Motor neuron (in vitro differentiated cells): ENCODE measurements at regions not wholly inside any gene's neighbourhood (a gene's known extent, or its start where the extent isn't known, plus 50 kb on each side); places are given as distances from the start of the nearest gene placed in this dataset.

Experiments
- ATAC-seq, 8 experiments: fragments of 200-7000 bp; cut with Tn5 transposase; replicated peaks in 6 of 8; 2 replicates each; pipeline ENCODE4 v1.8.0; 2021; ENCODE audit warnings: mild to moderate bottlenecking in 8 of 8, moderate library complexity in 8 of 8
- H3K27ac ChIP-seq, 2 donors: fragments of 250-450 bp; sonication (Bioruptor Pico); 2 replicates each; pipeline ENCODE4 v1.9.0; 2021; ENCODE audit warnings: antibody characterized with exemption in 2 of 2, mild to moderate bottlenecking in 2 of 2, moderate library complexity in 1 of 2
- H3K4me1 ChIP-seq, 2 donors: fragments of 250-450 bp; sonication (Bioruptor Pico); replicated peaks in 1 of 2; 2 replicates each; pipeline ENCODE4 v1.6.1; 2021; ENCODE audit warnings: antibody characterized with exemption in 2 of 2, mild to moderate bottlenecking in 2 of 2, moderate library complexity in 1 of 2
- H3K4me3 ChIP-seq, 5 donors: fragments of 250-450 bp; sonication (Bioruptor Pico); 2 replicates each; pipeline ENCODE4 v1.9.0; 2021; ENCODE audit warnings: antibody characterized with exemption in 5 of 5, mild to moderate bottlenecking in 5 of 5, moderate library complexity in 4 of 5
- WGBS, 10 experiments: fragments of 450-650 bp; shearing (Covaris generic); methylation state at CpG; one replicate each; pipeline ENCODE4 v1.0.0; 2022; 5-methylcytosine and 5-hydroxymethylcytosine counted together
- in situ Hi-C, 9 experiments: fragments of 400-800 bp; cut with MboI; loops; one replicate each; pipeline ENCODE4 v1.15.0; 2021; ENCODE audit warnings: low sequenced_read_pairs in 9 of 9, low pct_unique_long_range_greater_than_20kb in 2 of 9; ENCODE audit not compliant: unreplicated experiment in 9 of 9

- Histone ChIP-seq H3K4me1 (no peaks in the 10 kb centered on the region), H3K27ac (no peak overlapping the region), H3K4me3 (no peak overlapping the region)
- peak in 4 of 8 experiments; percentile 25 to 39 (median 37) for ATAC-seq
- in situ Hi-C loops, result no loop called here
- WGBS, 10 experiments, result 24 to 100% (median 75%) methylated on average over 1 to 4 of the region's 4 CpGs; no CpG with 5 or more reads in 2 of the 10 experiments
Observed at GRCh38 chr14:26730929-26731618, 133.2 kb upstream of the NOVA1 start.

GRCh38 chr14:26735811-26736210, 138.0 kb upstream of the NOVA1 start:
- WGBS, 10 experiments, result 20 to 100% (median 55%) methylated on average over 1 to 2 of the region's 2 CpGs; no CpG with 5 or more reads in 1 of the 10 experiments
- H3K4me1 ChIP-seq, result no peaks in the 10 kb centered on the region
- no peak overlapping the region for H3K27ac ChIP-seq
- no peak for ATAC-seq
- in situ Hi-C loops, result no loop called here
- H3K4me3 ChIP-seq, result no peak overlapping the region

GRCh38 chr14:26738571-26738970, 140.7 kb upstream of the NOVA1 start:
- in situ Hi-C loops, result no loop called here
- no peaks in the 10 kb centered on the region for H3K4me1 ChIP-seq
- H3K27ac ChIP-seq, result no peak overlapping the region
- no peak overlapping the region for H3K4me3 ChIP-seq
- 13 to 93% (median 61%) methylated on average over 3 of the region's 3 CpGs; no CpG with 5 or more reads in 1 of the 10 experiments for WGBS, 10 experiments
- no peak for ATAC-seq

- in situ Hi-C loops, result no loop called here
- no peak overlapping the region for H3K27ac ChIP-seq
- H3K4me3 ChIP-seq, result no peak overlapping the region
- H3K4me1 ChIP-seq, result no peaks in the 10 kb centered on the region
- peak in 4 of 8 experiments; percentile 47 to 58 (median 50) for ATAC-seq
Observed at GRCh38 chr14:26741711-26742212, 143.9 kb upstream of the NOVA1 start.

GRCh38 chr14:26743284-26743683, 145.5 kb upstream of the NOVA1 start:
- no peaks in the 10 kb centered on the region for H3K4me1 ChIP-seq
- WGBS, 10 experiments, result 0 to 100% (median 78%) methylated on average over 1 to 2 of the region's 2 CpGs; no CpG with 5 or more reads in 1 of the 10 experiments
- no peak overlapping the region for H3K4me3 ChIP-seq
- no peak overlapping the region for H3K27ac ChIP-seq
- peak in 2 of 8 experiments; percentile 62 to 71 for ATAC-seq
- in situ Hi-C loops, result no loop called here

- Histone ChIP-seq H3K27ac (no peak overlapping the region), H3K4me1 (no peaks in the 10 kb centered on the region), H3K4me3 (no peak overlapping the region)
- 0 to 100% (median 50%) methylated on average over 1 of the region's 1 CpG; no CpG with 5 or more reads in 4 of the 10 experiments for WGBS, 10 experiments
- ATAC-seq, result peak in 5 of 8 experiments; percentile 37 to 80 (median 69)
- in situ Hi-C loops, result no loop called here
Observed at GRCh38 chr14:26744903-26745302, 147.1 kb upstream of the NOVA1 start.

GRCh38 chr14:26761532-26761931, 163.7 kb upstream of the NOVA1 start:
- in situ Hi-C loops, result no loop called here
- no peak overlapping the region for H3K4me3 ChIP-seq
- peaks cover 7 to 12% of the 10 kb centered on the region in 2 donors for H3K4me1 ChIP-seq
- ATAC-seq, result no peak
- H3K27ac ChIP-seq, result no peak overlapping the region
- WGBS, 10 experiments, result 43 to 100% (median 88%) methylated on average over 1 to 8 of the region's 9 CpGs

- in situ Hi-C loops, result no loop called here
- ATAC-seq, result peak in 2 of 8 experiments; percentile 7 to 30
- no peak overlapping the region for H3K27ac ChIP-seq
Observed at GRCh38 chr14:26765301-26765700, 167.5 kb upstream of the NOVA1 start.

GRCh38 chr14:26765768-26766520, 168.1 kb upstream of the NOVA1 start:
- WGBS, 10 experiments, result 0 to 86% (median 29%) methylated on average over 1 to 2 of the region's 2 CpGs; no CpG with 5 or more reads in 2 of the 10 experiments
- in situ Hi-C loops, result no loop called here
- ATAC-seq, result peak in 7 of 8 experiments; percentile 70 to 96 (median 80)
- H3K4me3 ChIP-seq, result no peak overlapping the region
- H3K27ac ChIP-seq, result no peak overlapping the region
- peaks cover 7 to 12% of the 10 kb centered on the region in 2 donors for H3K4me1 ChIP-seq

More at GRCh38 chr14:26765301-26765700, 167.5 kb upstream of the NOVA1 start:
- H3K4me3 ChIP-seq, result no peak overlapping the region
- H3K4me1 ChIP-seq, result peaks cover 7 to 12% of the 10 kb centered on the region in 2 donors

- 0 to 100% (median 93%) methylated on average over 1 of the region's 1 CpG; no CpG with 5 or more reads in 1 of the 10 experiments for WGBS, 10 experiments
- Histone ChIP-seq H3K4me3 (no peak overlapping the region), H3K4me1 (peaks cover 7 to 12% of the 10 kb centered on the region in 2 donors), H3K27ac (no peak overlapping the region)
- no peak for ATAC-seq
- in situ Hi-C loops, result no loop called here
Observed at GRCh38 chr14:26766726-26767125, 168.9 kb upstream of the NOVA1 start.

GRCh38 chr14:26773906-26774593, 176.2 kb upstream of the NOVA1 start:
- Histone ChIP-seq H3K4me1 (peaks cover 0 to 24% of the 10 kb centered on the region in 2 donors), H3K27ac (no peak overlapping the region), H3K4me3 (no peak overlapping the region)
- in situ Hi-C loops, result no loop called here
- no peak for ATAC-seq
- WGBS, 10 experiments, result 3 to 100% (median 74%) methylated on average over 1 to 5 of the region's 5 CpGs

GRCh38 chr14:26775765-26776563, 178.1 kb upstream of the NOVA1 start:
- Histone ChIP-seq H3K27ac (peak overlapping the region in 1 of 2 donors; percentile 32), H3K4me1 (peaks cover 0 to 24% of the 10 kb centered on the region in 2 donors), H3K4me3 (no peak overlapping the region)
- WGBS, 10 experiments, result 5 to 73% (median 44%) methylated on average over 1 to 5 of the region's 5 CpGs
- peak in 7 of 8 experiments; percentile 19 to 93 (median 34) for ATAC-seq
- in situ Hi-C loops, result no loop called here
